HG03045 (cell line): ENCODE measurements at regions not wholly inside any gene's neighbourhood (a gene's known extent, or its start where the extent isn't known, plus 50 kb on each side); places are given as distances from the start of the nearest gene placed in this dataset.

Source experiments
- ATAC-seq: cut with Tn5 transposase; IDR thresholded peaks from one replicate; pipeline ENCODE4 v1.9.1; 2021; ENCODE audit warnings: mild to moderate bottlenecking, moderate library complexity; ENCODE audit not compliant: unreplicated experiment

DNA sequence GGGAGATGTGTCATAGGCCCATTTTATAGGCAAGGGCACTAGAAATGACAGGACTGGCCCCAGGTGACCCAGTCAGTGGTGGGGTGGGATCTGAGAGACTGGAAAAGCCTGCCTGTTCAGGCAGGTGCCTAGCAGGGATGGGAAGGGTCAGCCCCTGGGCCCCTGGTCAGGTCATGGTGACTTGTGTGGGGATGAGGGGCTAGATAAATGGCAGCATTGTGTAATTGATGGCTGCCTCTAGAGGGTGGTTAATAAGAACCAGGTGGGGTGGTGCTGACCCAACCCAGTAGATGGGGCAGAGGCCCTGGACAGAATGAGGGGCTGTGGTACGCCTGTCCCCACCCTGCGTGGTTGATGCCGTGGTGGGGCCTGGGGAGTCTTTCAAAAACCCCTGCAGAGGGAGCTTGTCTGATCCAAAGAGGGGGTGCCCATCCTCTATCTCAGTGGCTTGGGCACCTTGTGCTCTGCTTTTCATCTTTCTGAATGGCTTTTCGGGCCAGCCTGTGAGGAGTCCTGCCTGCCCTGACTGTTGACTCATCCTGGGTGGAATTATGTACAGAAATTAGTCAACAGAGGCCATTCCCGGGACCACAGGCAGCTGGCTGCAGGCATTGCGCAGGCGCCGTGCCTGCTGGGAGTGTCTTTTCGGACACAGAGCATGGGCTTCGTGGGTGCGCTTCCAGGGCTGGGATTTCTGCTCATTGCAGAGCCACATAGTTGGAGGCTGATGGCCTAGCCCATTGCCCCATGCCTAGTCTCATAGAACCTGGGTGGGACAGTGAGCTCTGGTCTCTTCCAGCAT is 93.6 kb upstream of the PITX1 start:
- no peak for ATAC-seq

DNA sequence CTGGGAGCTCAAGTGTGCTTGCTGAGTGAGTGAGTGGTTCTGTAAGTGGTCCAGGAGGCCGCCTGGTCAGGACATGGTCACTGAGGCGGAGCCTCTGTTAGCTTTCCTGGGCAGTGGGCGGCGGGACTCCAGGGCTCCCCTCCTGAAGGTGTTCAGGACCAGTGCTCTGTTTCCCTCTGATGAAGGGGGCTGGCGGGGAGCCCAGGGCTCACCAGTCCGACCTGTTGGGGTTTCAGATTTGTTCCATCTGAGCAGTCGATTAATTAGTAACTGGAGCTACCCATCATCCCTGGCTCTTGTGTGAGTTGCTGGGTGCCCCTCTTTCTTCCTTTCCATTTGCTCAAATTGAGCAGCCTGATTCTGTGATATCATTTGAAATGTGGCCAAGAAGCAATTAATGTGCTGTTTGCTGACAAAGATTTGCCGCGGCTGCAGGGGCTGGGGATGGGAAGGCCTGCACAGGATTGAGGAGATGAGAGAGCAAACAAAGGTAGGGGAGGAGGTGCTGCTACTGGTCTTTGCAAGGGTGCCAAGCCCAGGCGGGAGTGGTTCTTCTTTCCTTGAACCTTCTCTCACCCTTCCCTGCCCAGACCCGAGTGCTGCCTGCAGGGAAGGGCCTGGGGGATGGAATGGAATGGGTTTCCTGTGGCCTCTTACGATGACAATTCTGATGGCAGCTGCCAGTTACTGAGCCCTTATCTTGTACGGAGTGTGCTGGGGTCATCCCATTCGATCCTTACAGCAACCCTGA is 92.8 kb upstream of the PITX1 start:
- no peak for ATAC-seq

DNA sequence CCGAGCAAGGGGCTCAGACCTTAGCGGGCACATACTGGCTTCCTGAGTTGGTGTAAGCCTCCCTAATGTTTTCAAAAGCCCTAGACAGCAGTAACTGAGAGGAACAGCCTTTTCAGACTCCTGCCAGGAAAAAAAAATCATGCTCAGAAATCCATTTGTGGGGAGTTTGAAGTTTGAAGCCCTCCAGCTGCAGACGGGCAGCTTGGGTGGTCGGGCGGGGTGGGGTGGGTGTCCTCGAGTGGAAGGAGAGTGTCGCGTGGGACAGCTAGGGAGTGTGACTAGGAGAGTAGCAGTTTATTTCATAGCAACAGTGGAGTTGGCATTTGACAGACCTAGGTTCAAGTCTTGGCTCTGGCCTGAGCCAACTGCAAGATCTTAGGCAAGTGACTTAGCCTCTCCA is 90.7 kb upstream of the PITX1 start:
- ATAC-seq: no peak

DNA sequence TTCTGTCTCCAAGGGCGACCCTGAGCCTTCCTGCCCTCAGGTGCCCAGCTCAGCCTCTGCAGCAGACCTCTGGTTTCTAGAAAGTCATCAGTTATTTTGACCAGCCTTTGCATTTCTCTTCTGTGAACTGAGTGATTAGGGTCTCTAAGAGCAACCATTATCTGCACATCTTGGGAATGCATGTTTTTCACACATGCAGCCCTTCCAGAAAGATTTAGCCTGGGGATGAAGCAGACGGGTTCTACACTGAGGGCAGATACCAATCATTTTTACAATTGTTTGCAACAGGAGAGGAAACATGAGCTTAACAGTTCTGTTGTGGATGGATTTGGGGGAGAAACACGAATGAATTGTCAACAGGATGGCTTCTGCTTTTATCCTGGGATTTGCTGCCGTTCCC is 90.1 kb upstream of the PITX1 start:
- no peak for ATAC-seq

DNA sequence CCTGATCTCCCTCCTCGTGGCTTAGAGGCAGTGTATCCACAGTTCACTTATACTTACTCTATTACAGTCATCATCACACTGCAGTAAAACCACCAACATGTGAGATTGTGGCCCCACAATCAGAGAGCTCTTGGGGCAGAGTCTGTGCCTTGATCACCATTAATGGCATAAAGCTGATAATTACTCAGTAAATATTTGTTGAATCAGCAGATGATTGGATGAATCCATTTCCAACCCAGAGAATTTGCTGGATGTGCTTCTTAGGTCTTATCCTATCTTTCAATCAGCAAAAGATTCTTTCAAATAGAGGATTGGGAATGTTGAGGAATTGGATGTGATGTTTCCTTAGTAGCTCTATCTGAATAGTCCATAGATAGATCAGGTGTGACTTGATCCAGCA is 88.8 kb upstream of the PITX1 start:
- ATAC-seq: no peak

DNA sequence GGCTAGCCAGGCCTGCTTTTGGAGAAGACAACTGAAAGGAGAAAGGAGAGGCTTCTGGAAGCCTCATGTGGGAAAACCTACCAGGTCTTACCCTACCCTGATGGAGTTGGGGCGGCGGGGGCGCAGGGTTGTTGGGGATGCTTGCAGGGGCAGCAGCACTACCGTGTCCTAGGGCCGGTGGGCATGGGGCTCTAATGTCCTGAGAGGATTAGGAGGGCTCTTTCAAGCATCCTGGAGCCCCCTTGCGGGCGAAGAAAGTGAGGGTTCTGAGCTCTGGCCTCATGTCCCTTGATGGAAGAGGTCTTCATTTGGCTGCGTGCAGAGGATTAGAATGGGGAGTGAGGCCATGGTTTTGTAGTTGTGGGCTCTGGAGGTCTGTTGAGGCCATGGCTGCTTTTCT is 86.9 kb upstream of the PITX1 start:
- no peak for ATAC-seq

DNA sequence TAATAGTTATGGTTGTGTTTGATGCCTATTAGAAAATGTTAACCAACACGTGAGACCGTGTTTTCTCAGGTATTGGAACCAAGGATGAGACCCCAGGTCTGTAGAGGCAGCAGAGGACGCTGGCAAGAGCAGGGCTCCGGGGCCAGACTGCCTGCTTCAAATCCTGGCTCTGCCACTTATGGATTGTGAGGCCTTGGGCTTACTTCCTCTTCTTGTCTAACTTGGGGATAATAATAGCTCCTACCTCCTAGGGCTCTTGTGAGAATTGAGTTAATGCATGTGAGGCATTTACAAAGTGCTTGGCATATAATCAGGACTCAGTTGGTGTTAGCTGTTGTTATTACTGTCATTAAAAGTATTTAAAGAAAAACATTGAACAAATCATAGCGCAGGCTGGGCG is 85.5 kb upstream of the PITX1 start:
- ATAC-seq: no peak

DNA sequence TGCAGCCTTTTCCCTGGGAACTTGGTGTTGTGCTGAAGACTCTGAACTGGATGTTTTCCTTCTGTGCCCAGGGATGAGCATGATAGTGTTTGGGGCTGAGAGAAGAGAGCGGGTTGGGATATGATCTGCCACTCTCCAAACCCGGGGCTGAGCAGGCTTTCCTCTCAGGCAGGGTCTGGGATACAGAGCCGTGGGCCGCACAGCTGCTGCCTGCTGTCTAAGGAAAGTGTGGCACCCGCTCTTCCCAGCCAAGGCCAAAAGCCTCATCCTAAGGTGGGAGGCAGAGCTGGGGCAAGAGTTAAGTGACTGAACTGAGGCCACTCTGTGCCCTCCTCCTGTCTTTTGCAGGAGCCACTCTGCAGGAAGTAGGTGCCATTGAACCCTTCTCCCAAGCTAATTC is 83.6 kb upstream of the PITX1 start:
- no peak for ATAC-seq

DNA sequence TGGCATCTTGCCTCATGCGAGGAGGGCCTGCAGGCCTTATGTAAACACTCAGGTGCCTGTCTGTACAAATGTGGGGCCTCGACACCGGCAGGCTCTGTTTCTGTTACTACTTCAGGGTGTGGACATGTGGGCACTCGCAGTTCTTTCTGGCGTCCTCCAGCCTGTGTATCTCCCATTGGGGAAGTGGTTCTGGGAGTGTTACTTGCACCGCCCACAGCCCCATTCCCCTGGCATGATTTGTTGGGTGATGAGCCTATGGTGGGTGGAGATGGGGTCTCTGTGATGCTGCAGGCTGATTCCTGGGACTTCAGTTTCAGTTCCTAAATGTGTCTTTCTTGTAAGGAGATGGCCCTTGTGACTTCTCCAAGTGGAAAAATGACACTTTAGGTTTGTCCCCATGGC is 82.1 kb upstream of the PITX1 start:
- ATAC-seq: no peak

DNA sequence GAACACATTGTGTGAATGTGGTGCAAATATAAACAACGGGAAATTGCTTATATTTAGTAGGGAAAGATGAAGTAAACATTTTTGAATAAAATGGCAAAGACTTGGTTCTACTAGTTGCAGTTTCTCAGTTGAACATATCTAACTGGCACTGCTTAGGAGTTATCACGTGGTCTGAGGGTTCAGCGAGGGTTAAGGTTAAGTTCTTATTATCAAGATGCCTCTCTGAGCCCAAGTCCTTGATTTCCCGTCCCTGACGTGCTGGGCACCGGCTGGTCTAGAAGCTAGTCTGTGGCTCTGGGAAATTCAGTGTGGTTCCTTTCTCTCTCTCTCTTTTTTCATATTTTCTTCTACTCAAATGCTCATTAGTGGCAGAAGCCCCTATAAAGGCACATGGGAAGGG is 81.6 kb upstream of the PITX1 start:
- ATAC-seq: no peak

DNA sequence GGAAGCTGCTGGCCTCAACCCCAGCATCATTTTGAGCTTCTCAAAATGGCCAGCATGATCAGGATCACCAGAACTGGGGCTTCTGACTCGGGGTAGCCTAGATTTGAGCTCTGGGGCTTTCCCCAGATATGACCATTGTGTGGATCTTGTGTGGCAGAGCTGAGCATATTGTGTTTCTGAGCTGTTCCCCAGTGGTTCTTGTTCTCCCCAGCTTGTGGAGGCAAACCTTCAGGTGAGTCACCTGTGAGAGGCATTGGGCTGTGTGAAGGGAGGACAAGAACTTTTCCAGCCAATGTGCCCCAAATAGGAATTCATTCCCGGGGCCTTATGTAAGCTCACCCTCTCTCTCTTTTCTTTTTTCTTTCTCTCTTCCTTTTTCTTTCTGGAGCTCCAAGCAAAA is 80.7 kb upstream of the PITX1 start:
- ATAC-seq: no peak

DNA sequence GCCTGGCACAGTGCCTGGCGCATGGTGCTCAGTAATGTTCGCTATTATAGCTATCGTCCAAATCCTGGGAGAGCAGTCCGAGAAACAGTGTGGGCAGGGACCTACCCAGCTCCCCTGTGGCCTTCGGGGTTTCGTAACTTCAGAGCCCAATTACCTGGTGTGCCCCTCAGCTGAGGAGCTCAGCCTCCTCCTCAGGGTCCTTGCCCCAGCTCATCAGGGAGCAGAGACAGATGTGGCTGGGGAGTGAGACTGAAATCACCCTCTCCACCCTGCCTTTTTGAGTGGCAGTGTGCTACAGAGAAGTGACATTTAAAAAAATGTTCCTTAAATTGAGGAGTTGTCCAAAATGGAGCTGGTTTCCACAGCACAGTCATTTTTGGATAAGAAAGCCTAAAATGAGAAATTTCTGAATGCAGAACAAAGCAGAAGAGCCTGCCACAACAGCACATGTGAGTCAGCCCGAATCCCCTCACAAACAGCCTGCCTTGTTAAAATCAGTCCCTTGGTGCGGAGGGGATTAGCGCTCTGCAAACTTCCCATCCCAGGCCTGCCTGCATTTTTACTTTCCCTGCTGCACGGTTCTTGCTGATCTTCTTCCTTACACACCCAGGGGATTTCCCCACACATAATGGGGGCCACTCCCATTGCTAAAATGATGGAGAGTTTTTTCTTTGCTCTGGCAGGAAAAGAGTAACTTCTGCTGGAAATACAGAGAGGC is 78.1 kb upstream of the PITX1 start:
- no peak for ATAC-seq

DNA sequence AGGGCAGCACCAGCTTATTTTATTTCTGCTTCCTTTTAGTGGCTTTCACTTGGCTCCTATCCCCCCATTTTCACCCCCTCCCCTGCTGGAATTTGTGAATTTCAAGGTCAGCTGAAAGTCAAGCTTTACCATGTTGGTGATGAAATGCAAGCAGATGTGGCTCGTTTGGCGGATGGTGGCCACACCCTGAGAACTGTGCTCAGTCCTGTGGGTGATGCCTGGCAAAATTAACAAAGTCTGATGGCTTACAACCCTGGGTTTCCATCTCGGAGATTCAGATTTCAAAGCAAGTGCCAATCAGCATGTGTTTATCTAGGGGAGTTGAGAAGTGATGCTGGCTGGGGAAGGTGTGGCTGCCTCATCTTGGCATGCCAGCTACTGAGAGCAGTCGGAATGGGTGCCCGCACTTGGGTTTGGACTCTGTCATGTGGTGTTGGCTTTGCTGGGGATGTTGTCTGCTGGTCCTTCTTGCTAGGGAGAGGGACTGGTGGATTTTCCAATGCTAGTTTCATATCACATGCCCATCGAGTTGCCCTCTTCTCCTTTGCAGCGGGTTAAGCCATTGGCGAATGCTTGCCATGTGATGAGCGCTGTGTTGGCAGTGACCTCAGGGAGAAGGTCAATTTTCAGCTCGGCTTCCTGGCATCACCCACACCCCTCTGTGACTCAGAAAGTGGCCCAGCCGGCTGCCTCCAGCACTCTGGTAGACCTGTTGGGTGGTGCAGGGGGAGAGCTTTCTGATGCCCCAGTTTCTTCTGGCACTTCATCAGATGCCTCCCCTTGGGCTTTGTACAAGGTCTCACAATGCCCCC is 77.0 kb upstream of the PITX1 start:
- no peak for ATAC-seq

DNA sequence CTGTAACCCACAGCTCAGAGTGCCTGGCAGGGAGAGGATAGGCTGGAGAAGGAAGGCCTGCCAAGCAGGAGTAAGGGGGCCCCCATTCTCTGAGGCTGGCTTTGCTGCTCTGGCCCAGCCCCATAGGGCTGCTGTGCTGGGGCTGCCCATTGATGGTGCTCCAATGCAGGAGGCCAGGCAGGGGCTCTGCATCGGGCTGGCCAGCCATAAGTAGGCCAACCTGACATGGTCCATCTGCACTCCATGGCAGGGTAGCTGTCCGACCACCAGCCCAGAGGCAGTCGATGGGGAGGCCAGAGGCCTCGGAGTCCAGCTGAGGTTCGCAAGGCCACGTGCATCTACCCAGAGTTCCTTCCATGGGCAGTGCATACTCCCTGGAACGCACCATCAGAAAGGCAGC is 75.0 kb upstream of the PITX1 start:
- ATAC-seq: no peak

DNA sequence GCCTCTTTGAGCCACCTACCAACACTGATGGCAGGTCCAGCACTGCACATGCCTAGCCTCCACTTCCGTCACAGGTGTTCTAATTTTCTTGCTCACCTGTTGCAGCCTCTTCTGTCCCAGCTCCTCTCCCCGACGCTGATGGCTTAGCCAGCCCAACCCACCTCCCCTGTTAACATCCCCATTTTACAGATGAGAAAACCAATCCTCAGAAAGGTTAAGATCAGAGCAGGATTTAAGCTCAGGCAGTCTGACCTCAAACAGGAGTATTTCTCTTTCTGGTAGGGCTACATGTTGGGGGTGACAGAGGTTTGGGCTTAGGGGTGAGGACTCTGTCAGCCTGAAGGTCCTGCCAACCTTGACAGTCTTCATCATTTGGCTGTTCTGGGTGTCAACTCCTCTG is 74.5 kb upstream of the PITX1 start:
- no peak for ATAC-seq

DNA sequence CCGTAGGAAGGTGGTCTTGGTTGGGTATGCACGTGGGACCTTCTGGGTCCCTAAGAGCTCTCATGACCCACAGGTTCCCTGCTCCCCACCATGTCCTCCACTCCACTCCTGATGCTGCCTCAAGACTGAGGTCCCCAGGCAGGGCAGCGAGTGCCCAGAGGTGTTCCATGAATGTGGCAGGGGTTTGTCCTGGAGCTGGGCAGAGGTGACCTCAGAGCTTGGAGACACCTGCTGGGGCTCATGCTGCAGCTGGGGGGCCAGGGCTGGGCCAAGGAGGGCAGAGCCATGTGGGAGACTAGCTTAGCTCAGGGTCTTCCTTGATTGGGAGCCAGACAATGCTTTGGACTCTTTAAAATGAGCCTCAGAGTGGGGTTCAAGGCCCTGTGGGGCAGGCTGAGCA is 74.0 kb upstream of the PITX1 start:
- no peak for ATAC-seq

DNA sequence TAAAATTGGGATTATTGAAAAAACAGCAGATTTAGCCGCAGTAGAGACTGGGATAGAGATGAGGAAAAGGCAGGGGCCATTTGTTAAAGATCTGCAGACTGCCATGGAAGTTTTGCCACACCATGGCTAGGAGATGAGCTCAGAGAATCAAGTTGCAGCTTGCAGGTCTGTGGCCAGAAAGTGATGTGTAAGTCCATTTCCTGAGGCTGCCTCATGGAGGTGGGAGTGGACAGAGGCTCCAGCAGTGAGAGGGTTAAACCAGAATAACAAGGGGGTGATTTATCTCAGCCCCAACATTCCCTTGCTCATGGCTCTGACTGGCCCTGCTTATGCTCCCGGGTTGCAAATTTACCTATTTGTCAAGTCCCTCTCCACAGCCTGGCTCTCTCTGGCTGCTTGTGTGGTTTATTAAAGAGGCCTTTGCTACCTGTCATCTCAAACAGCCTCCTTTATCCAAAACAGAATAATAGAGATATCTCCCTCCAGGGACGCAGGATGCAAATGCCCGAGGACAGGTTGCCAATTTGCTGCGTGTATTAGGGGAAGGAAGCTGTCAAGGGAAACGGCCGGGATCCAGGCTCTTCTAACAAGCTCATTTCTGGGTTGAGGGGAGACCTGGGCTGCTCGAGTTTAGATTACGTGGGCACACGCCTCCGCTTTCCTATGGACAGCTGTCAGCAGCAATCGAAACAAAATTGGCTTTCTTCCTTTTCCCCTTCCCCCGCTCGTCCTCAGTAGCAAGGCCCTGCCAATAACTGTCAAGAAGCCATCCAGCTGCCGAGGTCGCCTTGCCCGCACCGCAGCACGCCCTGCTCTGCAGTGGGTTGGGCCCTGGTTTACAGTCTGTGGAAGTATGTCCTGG is 72.8 kb upstream of the PITX1 start:
- no peak for ATAC-seq

DNA sequence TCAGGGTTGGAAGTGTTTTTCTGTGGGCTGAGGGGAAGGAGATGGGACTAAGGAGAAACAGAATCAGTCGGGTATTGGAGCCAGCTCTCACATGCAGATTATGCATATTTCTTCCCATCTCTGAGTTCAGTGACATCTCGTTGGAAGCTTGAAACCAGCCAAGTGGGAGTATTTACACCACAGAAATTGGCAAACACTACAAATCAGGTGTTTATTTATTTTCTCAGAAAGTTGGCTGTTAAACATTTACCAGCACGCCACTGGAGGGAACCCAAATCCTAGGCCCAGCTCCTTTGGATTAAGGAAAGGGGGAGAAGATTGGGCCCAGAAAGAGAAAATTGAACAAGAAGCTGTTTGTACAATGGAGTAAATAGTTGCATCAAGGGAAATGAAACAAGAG is 72.1 kb upstream of the PITX1 start:
- ATAC-seq: no peak

DNA sequence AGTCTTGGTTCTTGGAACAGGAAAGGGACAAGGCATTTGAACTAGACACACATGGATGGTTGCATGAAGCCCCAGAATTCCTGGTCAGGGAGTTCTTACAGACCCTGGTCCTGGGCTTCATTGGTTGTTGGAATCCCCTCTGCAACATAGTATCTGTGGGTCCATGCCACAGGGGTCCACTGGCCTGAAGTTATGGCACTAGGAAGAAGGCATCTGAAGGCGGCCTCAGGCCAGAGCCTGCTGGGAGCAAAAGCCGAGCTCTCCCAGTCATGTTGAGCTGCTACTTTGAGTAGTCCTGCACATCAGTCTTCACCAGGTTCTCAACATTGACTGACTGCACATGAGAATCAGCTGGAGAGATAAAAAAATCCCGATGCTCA is 71.1 kb upstream of the PITX1 start:
- no peak for ATAC-seq

DNA sequence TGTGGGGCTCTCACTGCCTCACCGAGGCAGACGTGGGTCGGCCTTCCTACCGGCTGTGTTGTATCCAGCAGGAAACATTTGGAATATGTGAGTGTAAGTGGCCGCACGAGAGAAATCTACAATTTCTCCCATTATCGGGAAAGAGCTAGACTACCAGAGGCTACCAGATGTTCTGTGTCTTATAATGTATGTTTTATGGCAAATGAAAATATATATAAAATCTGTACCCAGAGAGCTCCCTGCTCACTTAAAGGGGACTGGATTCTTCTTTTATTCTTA is 69.5 kb upstream of the PITX1 start:
- ATAC-seq: no peak
